IPS-11a (cell line): ENCODE measurements at regions not wholly inside any gene's neighbourhood (a gene's known extent, or its start where the extent isn't known, plus 50 kb on each side); places are given as distances from the start of the nearest gene placed in this dataset.
"Not testable (repeated sequence)": the region's sequence is repeated elsewhere in the genome, so short reads cannot be mapped to it uniquely, and the experiment has no call there.

Experiments
- H3K4me3 ChIP-seq: one replicate; pipeline ENCODE4 v1.5.1; 2013; ENCODE audit warnings: low read depth, low read length, control low read depth

GRCh38 chrX:129091097-129091496, 432.2 kb downstream of the SMARCA1 start:
- no peak overlapping the region for H3K4me3 ChIP-seq

- no peak overlapping the region for H3K4me3 ChIP-seq
Observed at GRCh38 chrX:129086802-129087201, 436.5 kb downstream of the SMARCA1 start.

DNA sequence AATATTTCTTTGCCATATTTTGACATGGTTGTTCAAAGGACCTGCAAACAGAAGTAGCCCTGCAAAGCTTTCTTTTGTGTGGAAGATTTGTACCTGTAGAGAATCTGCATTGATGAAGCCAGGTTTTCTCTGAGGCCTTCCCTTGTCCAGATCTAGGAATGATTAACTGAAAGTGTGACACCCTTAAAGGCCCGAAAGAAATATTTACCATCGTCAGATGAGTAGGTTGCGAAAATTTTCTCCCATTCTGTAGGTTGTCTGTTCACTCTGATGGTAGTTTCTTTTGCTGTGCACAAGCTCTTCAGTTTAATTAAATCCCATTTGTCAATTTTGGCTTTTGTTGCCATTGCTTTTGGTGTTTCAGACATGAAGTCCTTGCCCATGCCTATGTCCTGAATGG, 439.0 kb downstream of the SMARCA1 start:
- not testable (repeated sequence) for H3K4me3 ChIP-seq

GRCh38 chrX:129077424-129078170, 445.7 kb downstream of the SMARCA1 start:
- H3K4me3 ChIP-seq = no peak overlapping the region

GRCh38 chrX:129071390-129071789, 451.9 kb downstream of the SMARCA1 start:
- no peak overlapping the region for H3K4me3 ChIP-seq

DNA sequence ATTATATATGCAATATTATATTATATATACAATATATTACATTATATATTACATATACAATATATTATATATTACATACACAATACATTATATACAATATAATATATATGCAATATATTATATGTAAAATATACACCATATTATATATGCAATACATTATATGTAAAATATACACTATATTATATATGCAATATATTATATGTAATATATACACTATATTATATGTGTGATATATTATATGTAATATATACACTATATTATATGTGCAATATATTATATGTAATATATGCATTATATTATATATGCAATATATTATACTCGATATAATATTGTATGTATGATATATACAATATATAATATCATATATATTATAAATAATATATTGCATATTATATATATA, 457.4 kb downstream of the SMARCA1 start:
- no peak overlapping the region for H3K4me3 ChIP-seq

GRCh38 chrX:129058405-129058804, 464.9 kb downstream of the SMARCA1 start:
- H3K4me3 ChIP-seq = no peak overlapping the region

- no peak overlapping the region for H3K4me3 ChIP-seq
Observed at GRCh38 chrX:129043138-129043537, 480.2 kb downstream of the SMARCA1 start.

DNA sequence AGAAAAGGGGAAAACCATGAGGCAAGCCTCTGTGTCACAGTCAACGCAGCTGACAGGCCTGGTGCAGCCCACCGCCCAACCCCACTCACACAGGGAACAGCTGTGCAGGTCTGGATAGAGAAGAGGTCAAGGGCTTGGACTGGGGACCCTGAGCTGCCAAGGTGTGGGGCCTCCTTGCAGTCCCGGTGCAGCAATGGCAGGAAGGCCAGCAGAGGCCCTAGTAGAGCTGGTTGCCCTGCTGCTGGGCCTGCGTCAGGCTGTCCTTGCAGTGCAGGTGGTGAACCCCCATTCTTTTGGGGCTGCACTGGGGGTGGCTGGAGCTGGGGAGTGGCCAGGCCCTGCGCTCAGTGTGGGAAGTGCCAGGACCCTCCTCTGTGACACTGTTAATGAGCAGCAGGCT, 482.0 kb downstream of the SMARCA1 start:
- H3K4me3 ChIP-seq = no peak overlapping the region

GRCh38 chrX:129040124-129040523, 483.2 kb downstream of the SMARCA1 start:
- H3K4me3 ChIP-seq = no peak overlapping the region

GRCh38 chrX:129039176-129039575, 484.1 kb downstream of the SMARCA1 start:
- H3K4me3 ChIP-seq = no peak overlapping the region

- H3K4me3 ChIP-seq = no peak overlapping the region
Observed at GRCh38 chrX:129037389-129037788, 485.9 kb downstream of the SMARCA1 start.

GRCh38 chrX:129035180-129035579, 488.1 kb downstream of the SMARCA1 start:
- H3K4me3 ChIP-seq = no peak overlapping the region

- no peak overlapping the region for H3K4me3 ChIP-seq
Observed at GRCh38 chrX:129034196-129034595, 489.1 kb downstream of the SMARCA1 start.

- no peak overlapping the region for H3K4me3 ChIP-seq
Observed at GRCh38 chrX:129026202-129026601, 497.1 kb downstream of the SMARCA1 start.

DNA sequence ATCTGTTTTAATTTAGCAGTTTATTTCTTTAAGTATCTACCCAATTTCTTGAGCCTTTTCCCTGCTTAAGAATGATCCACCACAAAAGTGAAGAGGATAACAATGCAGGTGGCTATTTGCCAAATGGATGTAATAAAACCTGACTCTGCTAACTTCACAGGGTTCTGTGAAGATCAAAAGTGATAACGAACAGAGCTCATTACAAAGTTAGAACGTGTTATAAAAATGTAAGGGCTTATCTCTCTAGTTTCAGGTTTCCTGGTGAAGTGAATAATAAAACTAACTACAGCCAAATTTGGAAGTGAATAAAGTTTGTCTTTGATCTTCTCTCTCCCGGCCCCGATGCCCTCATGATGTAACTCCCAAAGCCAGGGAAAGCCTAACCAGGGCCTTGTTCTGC, 497.9 kb downstream of the SMARCA1 start:
- H3K4me3 ChIP-seq = no peak overlapping the region

DNA sequence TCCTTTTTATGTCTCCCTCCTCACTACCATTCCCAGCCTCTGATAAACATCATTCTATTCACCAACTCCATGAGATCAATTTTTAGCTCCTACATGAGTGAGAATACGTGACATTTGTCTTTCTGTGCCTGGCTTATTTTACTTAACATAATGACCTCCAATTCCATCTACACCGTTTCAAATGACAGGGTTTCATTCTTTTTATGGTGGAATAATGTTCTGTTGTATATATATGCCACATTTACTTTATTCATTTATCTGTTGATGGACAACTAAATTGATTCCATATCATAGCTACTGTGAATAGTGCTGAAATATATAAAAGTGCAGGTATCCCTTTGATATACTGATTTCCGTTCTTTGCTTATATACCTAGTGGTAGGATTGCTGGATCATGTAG, 503.9 kb downstream of the SMARCA1 start:
- no peak overlapping the region for H3K4me3 ChIP-seq

DNA sequence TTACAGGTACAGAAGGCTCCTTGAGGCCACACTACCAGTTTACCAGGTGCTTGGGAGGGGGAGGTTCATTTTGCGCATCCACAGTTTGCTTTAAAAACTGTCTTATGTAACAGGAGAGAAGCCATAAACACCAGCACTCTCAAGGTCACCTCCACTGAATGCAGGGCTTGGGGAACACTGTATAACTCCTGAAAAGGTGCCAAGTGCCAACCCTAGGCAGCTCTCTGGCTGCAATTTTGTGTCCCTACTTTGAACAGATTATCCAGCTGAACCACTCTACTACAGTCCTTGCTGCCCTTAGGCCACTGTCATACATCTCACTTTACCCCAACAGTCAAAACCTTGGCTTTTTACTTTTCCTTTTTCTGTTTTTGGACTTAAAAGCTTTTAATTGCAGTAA, 507.9 kb downstream of the SMARCA1 start:
- H3K4me3 ChIP-seq = no peak overlapping the region

- H3K4me3 ChIP-seq = no peak overlapping the region
Observed at GRCh38 chrX:129013574-129013973, 509.7 kb downstream of the SMARCA1 start.

DNA sequence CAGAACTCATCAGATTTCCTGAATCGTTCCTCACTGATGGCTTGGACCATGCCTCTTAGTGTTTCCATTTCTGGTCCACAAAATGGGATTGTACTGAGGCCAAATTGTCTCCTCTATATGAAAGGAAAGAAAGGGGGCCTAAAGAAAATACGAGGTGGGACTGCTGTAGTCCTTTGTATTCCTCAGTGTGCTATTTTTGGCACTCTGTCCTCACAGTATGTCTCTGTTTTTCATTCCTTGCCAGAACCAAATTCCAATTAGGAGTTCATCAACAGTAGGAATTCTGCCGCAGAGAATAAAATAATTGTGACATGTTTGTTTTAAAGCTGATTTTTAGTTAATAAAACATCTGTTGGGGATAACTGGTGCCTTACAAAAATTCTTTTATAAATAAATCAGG, 515.7 kb downstream of the SMARCA1 start:
- no peak overlapping the region for H3K4me3 ChIP-seq

DNA sequence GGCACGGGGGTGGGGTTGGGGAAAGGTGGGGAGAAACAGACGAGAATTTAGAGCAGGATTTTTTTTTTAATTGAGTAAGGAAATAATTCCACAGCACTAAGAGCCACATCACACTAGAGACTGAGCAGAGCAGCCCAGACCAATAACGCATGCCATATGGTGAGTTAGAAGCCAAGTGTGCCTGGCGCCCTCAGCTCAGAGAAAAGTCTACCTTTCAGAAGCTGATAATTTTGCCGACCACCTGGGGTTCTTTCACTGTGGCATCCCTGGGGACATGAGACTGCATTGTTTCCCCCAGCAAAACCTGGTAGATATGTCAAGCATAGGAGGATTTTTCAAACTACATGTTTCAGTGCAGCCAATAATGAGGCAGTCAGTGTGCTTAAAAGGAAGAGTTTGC, 516.8 kb downstream of the SMARCA1 start:
- no peak overlapping the region for H3K4me3 ChIP-seq

- no peak overlapping the region for H3K4me3 ChIP-seq
Observed at GRCh38 chrX:129000797-129001196, 522.5 kb downstream of the SMARCA1 start.

- H3K4me3 ChIP-seq = no peak overlapping the region
Observed at GRCh38 chrX:129000018-129000417, 523.3 kb downstream of the SMARCA1 start.
